HG02798 (cell line): ENCODE measurements at regions not wholly inside any gene's neighbourhood (a gene's known extent, or its start where the extent isn't known, plus 50 kb on each side); places are given as distances from the start of the nearest gene placed in this dataset.
"Not testable (repeated sequence)": the region's sequence is repeated elsewhere in the genome, so short reads cannot be mapped to it uniquely, and the experiment has no call there.

Experiments used
- ATAC-seq: cut with Tn5 transposase; IDR thresholded peaks from one replicate; pipeline ENCODE4 v1.9.1; 2021; ENCODE audit warnings: mild to moderate bottlenecking; ENCODE audit not compliant: unreplicated experiment, poor library complexity

GRCh38 chr21:18801468-18801867 lies 397.9 kb upstream of the TMPRSS15 start:
- ATAC-seq, result no peak

- ATAC-seq, result no peak
Observed at GRCh38 chr21:18803624-18804023, 400.0 kb upstream of the TMPRSS15 start.

- ATAC-seq, result no peak
Observed at GRCh38 chr21:18810136-18810535, 406.6 kb upstream of the TMPRSS15 start.

GRCh38 chr21:18812308-18812707 lies 408.7 kb upstream of the TMPRSS15 start:
- no peak for ATAC-seq

GRCh38 chr21:18819507-18819906 lies 415.9 kb upstream of the TMPRSS15 start:
- ATAC-seq, result no peak

- no peak for ATAC-seq
Observed at GRCh38 chr21:18826562-18826961, 423.0 kb upstream of the TMPRSS15 start.

GRCh38 chr21:18831942-18832676 lies 428.5 kb upstream of the TMPRSS15 start:
- ATAC-seq, result no peak

GRCh38 chr21:18832950-18833349 lies 429.4 kb upstream of the TMPRSS15 start:
- no peak for ATAC-seq

GRCh38 chr21:18834121-18834520 lies 430.5 kb upstream of the TMPRSS15 start:
- ATAC-seq, result not testable (repeated sequence)

- no peak for ATAC-seq
Observed at GRCh38 chr21:18840239-18840638, 436.7 kb upstream of the TMPRSS15 start.

GRCh38 chr21:18857606-18858005 lies 454.0 kb upstream of the TMPRSS15 start:
- ATAC-seq, result not testable (repeated sequence)

GRCh38 chr21:18869104-18869503 lies 465.5 kb upstream of the TMPRSS15 start:
- no peak for ATAC-seq

- no peak for ATAC-seq
Observed at GRCh38 chr21:18877917-18878316, 474.3 kb upstream of the TMPRSS15 start.

- no peak for ATAC-seq
Observed at GRCh38 chr21:18887922-18888602, 484.5 kb upstream of the TMPRSS15 start.

GRCh38 chr21:18893406-18893805 lies 489.8 kb upstream of the TMPRSS15 start:
- ATAC-seq, result no peak

GRCh38 chr21:18894387-18894786 lies 490.8 kb upstream of the TMPRSS15 start:
- ATAC-seq, result no peak

- no peak for ATAC-seq
Observed at GRCh38 chr21:18899261-18899660, 495.7 kb upstream of the TMPRSS15 start.

- no peak for ATAC-seq
Observed at GRCh38 chr21:18902660-18903059, 499.1 kb upstream of the TMPRSS15 start.

- ATAC-seq, result no peak
Observed at GRCh38 chr21:18907076-18907475, 503.5 kb upstream of the TMPRSS15 start.

- no peak for ATAC-seq
Observed at GRCh38 chr21:18908641-18909040, 505.1 kb upstream of the TMPRSS15 start.

- ATAC-seq, result no peak
Observed at GRCh38 chr21:18913914-18914313, 510.3 kb upstream of the TMPRSS15 start.

GRCh38 chr21:18914570-18914969 lies 511.0 kb upstream of the TMPRSS15 start:
- no peak for ATAC-seq
